LNCaP clone FGC (cell line): ENCODE measurements at regions not wholly inside any gene's neighbourhood (a gene's known extent, or its start where the extent isn't known, plus 50 kb on each side); places are given as distances from the start of the nearest gene placed in this dataset.
"Not testable (repeated sequence)": the region's sequence is repeated elsewhere in the genome, so short reads cannot be mapped to it uniquely, and the experiment has no call there.

Experiments
- DNase-seq: peaks from one replicate; pipeline ENCODE4 v3.0.0-alpha.2; 2011; ENCODE audit warnings: low read depth
- H3K4me3 ChIP-seq: 2 replicates; pipeline ENCODE4 v1.5.1; 2011; ENCODE audit warnings: mild to moderate bottlenecking, low read depth, low read length, control low read depth
- TF ChIP-seq, protein P1 (sequence below): IDR thresholded peaks from 2 replicates; pipeline ENCODE4 v1.5.1; 2012; ENCODE audit warnings: mild to moderate bottlenecking; ENCODE audit not compliant: control insufficient read depth, insufficient read depth; ENCODE audit errors: extremely low read depth

DNA sequence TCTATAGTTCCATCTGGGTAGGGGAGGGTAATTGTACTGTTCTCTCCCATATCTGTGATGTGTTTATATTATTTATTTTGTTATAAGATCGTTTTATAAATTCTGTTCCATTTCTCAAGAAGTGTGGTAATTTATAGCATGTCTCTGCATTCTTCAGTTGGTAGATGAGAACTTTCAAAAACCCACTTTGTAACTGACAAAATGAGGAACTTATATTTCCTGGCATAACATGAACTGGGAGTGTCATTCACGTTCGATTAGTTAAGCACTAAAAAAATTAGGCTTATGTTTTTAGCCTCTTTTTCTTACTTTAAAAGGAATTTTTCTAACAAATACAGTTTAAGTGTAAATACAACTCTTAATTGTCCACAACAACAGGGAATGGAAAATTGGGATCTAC is 230.8 kb downstream of the CGGBP1 start:
- H3K4me3 ChIP-seq: no peak overlapping the region
- TF ChIP-seq, protein P1, sequence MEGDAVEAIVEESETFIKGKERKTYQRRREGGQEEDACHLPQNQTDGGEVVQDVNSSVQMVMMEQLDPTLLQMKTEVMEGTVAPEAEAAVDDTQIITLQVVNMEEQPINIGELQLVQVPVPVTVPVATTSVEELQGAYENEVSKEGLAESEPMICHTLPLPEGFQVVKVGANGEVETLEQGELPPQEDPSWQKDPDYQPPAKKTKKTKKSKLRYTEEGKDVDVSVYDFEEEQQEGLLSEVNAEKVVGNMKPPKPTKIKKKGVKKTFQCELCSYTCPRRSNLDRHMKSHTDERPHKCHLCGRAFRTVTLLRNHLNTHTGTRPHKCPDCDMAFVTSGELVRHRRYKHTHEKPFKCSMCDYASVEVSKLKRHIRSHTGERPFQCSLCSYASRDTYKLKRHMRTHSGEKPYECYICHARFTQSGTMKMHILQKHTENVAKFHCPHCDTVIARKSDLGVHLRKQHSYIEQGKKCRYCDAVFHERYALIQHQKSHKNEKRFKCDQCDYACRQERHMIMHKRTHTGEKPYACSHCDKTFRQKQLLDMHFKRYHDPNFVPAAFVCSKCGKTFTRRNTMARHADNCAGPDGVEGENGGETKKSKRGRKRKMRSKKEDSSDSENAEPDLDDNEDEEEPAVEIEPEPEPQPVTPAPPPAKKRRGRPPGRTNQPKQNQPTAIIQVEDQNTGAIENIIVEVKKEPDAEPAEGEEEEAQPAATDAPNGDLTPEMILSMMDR: no peak
- no peak for DNase-seq

DNA sequence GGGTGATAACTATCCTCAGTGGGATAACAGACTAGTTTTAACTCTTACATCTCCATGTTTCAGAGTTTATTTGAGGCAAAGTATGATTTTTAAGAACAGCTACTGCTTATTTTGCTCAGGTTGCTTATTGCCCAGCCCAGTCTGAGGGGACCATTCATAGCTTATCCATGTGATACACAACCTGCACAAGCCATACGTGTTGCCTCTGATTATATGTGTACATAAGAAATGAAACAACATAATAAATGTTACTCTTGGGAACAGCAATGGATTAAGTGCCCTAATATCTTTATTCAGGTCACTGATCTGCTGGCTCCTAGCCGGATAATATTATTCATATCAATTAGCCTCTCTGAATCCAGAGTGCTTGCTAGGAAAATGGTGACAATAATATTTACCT is 236.2 kb downstream of the CGGBP1 start:
- TF ChIP-seq, protein P1: no peak
- no peak for DNase-seq
- no peak overlapping the region for H3K4me3 ChIP-seq

DNA sequence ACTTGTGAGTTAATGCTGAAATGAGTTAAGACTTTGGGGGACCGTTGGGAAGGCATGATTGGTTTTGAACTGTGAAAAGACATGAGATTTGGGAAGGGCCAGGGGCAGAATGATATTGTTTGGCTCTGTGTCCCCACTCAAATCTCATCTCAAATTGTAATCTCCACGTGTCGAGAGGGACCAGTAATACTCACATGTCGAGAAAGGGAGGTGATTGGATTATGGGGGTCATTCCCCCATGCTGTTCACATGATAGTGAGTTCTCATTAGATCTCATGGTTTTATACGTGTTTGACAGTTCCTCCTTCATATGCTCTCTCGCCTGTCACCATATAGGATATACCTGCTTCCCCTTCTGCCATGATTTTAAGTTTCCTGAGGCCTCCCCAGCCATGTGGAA is 245.3 kb downstream of the CGGBP1 start:
- H3K4me3 ChIP-seq, DNase-seq: not testable (repeated sequence)

DNA sequence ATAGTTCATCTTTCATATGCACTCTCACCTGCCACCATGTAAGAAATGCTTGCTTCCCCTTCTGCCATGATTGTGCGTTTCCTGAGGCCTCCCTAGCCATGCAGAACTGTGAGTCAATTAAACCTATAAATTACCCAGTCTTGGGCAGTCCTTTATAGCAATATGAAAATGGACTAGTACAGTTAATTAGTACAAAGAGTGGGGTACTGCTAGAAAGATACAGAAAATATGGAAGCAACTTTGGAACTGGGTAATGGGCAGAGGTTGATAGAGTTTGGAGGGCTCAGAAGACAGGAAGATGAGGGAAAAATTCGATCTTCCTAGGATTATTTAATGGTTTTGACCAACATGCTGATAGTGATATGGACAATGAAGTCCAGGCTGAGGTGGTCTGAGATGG is 246.9 kb downstream of the CGGBP1 start:
- DNase-seq: no peak
- TF ChIP-seq, protein P1: no peak
- no peak overlapping the region for H3K4me3 ChIP-seq

DNA sequence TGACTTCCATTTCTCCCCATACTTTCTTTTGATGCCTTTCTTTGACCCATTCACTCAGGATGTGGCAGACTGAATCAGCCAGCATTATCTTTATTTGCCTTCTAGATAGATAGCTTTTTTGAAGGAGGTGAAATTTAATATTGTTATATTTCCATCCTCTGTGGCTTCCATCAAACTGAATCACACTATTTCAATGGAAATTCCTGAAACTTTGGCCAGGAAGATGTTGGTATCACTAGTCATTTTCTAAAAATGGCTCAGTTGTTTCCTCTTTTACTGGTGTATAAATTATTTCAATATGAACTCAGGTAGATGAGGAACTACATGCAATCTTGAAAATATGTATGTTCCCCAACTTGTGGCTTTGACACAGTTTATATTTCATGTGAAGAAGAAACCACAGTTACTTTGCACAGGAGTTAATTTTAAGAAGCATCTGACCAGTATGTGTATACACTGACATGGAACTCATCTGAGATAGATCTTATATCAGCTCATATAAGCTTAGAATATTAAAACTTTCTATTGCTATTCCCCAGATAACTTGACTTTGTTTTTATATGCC is 248.3 kb downstream of the CGGBP1 start:
- TF ChIP-seq, protein P1: no peak
- DNase-seq: no peak
- no peak overlapping the region for H3K4me3 ChIP-seq

DNA sequence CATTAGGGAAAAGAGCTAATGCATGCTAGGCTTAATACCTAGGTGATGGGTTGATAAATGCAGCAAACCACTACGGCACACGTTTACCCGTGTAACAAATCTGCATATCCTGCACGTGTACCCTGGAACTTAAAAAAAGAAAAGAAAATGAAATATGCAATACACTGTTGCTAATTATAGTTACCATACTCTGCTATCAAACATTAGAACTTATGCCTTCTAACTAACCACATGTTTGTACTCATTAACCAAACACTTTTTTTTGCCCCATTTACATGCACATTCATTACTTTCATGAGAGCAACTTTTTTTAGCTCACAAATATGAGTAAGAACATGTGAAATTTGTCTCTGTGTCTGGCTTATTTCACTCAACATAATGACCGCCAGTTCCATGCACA is 253.1 kb downstream of the CGGBP1 start:
- TF ChIP-seq, protein P1: no peak
- DNase-seq: no peak
- no peak overlapping the region for H3K4me3 ChIP-seq

DNA sequence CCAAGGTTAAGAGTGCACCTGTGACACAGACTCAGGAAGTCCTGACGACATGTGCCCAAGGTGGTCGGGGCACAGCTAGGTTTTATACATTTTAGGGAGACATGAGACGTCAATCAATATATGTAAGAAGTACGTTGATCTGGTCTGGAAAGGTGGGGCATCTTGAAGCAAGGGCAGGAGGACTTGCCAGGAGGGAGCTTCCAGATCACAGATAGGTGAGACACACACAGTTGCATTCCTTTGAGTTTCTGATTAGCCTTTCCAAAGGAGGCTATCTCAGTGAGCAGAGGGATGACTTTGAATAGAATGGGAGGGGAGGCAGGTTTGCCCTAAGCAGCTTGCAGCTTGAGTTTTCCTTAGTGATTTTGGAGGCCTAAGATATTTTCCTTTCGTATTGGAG is 257.4 kb downstream of the CGGBP1 start:
- TF ChIP-seq, protein P1: no peak
- no peak overlapping the region for H3K4me3 ChIP-seq
- DNase-seq: no peak

DNA sequence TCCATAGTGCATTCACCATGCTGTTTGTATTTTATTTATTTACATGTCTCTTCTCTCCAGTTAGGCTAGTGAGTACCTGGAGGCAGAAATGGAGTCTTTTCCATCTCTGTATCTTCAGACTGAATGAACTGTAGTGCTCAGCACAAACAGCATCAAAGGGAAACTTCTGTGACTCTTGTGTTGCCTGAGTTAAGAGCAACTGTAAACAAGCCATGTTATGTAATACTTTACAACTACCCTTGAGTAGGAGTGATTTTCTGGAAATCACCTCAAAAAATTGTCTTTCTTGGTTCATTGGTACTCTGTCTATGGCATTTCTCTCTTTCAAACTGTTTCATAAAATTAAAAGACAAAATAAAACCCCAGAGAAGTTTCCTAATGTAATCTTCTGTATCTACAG is 258.3 kb downstream of the CGGBP1 start:
- no peak for DNase-seq
- no peak overlapping the region for H3K4me3 ChIP-seq
- TF ChIP-seq, protein P1: no peak
